ENCODE measurements at regions not wholly inside any gene's neighbourhood (a gene's known extent, or its start where the extent isn't known, plus 50 kb on each side); places are given as distances from the start of the nearest gene placed in this dataset.
"Not testable (repeated sequence)": the region's sequence is repeated elsewhere in the genome, so short reads cannot be mapped to it uniquely, and the experiment has no call there.

DNA sequence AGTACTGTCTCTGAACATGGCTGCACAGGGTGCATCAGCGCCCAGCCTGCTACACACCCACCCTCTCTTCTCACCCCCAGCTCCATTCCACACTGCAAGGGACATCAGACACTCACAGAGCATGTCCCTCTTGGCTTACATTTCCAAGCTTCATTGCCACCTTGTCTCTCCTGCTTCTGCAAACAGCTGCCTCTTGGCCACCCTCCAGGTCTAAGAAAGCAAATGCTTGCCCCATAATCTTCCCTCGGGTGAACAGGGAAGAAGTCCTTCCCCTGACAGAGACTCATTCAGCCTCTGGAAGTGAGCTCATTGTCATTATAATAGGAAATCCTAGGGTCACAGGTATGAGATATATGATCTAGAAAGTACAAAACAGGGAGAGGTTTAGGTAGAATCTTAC, 505.2 kb downstream of the RMST start:
- no peak for DNase-seq
- intact Hi-C loops (cut with DNase I), result no loop called here

DNA sequence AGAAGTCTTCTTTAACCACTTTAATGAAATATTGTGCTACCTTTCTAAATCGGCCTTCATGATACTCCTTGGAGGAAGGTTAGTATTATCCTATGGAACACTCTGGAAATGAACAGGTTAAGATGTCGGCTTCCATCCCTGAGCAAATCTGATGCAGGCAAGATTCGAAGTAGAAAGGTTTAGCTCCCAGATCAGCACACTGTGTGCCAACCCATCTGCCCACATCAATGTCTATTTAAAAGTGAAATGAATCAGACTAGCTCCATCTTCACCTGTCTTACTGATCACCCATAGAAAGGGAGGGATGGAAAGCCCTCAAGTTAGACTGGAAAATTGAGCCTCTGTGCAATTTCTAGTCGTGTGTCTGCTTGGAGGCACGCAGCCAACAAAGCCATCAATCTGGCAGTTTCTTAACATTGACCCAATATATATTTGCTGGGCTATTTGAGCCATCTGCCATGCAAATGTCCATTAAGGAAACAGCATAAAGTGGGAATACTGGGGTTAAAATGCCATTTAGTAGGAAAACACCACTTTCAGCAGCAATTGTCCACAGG, 506.1 kb downstream of the RMST start:
- DNase-seq, result no peak
- intact Hi-C loops (cut with DNase I), result no loop called here

DNA sequence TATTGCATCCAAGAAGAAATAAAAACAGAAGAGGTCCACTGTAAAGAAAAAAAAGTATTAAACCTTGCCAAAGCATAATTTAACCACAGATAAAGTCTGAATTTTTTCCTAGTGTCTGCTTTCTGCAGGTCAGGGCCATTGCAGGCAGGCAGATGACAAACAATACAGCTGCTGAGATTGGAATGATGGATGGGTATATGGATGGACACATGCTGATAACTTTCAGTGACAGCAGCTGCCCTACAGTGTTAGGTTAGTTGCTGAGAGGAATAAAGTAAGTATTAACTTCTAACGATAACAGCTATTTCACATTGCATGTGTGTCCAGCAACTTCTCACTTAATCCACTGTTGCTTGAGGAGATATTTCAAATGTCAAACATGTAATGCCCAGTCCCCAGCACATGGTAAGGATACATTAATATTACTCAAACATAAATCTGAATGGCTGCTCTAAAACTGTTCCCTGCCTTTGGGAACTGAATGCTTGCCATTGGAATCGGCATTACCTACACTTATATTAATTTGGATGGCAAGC, 515.3 kb downstream of the RMST start:
- DNase-seq, result no peak
- intact Hi-C loops (cut with DNase I), result no loop called here

DNA sequence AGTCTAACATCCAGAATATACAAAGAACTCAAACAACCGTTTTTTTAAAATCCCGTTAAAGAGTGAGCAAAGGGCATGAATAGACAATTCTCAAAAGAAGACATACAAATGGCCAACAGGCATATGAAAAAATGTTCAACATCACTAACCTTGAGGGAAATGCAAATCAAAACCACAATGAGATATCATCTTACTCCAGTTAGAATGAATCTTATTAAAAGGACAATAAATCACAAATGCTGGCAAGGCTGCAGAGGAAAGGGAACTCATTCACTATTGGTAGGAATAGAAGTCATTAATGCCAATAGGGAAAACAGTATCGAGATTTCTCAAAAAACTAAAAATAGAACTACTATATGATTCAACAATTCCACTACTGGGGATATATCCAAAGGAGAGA, 520.1 kb downstream of the RMST start:
- intact Hi-C loops (cut with DNase I), result no loop called here
- no peak for DNase-seq

DNA sequence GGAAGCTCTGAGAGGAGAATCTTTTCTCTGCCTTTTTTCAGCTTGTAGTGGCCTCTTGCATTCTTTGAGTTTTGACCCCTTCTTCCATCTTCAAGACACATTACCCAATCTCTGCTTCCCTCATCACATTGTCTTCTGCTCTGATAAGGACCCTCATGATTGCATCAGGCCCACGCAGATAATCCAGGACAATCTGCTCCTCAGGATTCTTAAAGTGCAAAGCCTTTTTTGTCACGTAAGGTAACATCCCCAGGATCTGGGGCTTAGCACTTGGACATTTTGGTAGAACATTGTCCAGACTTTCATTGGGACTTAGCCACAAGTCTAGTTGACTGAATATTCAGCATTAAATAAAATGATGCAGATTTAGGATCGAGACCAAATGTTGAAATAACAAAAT, 521.2 kb downstream of the RMST start:
- DNase-seq, result no peak
- intact Hi-C loops (cut with DNase I), result no loop called here

DNA sequence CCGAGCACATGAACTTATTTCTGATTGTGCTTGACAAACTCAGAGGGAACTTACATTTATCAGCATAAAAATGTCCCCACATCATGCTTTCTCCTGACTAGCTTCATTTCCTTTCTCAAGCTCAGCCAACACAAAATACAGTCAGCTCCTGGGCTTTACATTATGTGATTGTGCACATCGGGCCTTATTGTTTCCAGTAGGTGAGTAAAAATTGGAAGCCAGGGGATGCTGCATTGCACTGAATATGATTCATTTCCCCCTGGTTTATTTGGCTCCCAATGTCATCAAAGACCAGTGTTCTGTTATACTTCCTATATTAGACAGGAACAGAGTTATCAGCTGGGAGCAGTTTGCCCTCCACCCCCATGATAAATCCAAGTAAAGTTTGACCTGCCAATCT, 521.8 kb downstream of the RMST start:
- DNase-seq, result no peak
- intact Hi-C loops (cut with DNase I), result no loop called here

DNA sequence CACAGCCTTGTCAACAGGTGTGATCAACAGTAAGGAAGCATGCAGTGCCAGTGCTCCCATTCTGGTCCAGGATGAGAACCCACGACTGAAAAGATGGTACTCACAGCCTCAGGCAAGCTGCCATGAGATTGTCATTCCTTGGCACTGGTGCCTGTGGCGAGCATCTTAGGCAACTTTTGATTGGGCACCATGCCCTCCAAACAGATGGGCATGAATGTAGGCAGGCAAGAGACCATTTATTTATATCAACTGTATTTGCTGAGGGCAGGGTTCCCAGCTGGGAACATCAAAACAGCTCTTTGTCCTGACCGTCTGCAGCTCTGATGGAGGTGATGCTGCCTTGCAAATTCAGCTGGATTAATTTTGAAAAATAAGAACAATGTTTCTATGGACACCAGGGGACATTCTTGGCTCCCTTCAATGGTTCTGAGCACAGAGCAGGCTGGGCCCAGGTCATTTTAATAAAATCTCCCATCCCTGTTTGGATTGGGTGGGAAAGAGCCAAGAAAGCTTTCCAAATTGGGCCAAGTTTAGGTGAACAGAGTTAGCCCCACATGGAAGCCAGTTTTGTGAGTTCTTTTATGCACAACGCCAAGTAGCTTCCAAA, 522.5 kb downstream of the RMST start:
- DNase-seq, result peak in 5 of 10 donors; percentile 23 to 81 (median 64)
- intact Hi-C loops (cut with DNase I), result no loop called here

DNA sequence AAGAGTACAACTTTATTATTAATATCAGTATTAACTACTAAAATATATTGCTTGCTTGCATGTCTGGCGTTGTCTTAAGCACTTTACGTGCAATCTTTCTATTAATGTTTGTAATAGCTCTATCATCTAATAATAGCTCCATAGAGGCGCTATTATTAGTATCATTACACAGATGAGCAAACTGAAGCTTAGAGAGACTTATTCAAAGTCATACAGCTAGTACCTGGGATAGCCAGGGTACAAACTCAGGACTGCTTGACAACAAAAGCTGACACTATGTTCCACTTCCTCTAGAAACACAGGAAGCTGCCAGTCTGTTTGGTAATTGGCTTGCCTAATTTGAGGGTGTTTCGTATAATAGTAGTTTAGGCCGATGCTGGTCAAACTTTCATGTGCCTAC, 523.2 kb downstream of the RMST start:
- DNase-seq, result no peak
- intact Hi-C loops (cut with DNase I), result no loop called here

DNA sequence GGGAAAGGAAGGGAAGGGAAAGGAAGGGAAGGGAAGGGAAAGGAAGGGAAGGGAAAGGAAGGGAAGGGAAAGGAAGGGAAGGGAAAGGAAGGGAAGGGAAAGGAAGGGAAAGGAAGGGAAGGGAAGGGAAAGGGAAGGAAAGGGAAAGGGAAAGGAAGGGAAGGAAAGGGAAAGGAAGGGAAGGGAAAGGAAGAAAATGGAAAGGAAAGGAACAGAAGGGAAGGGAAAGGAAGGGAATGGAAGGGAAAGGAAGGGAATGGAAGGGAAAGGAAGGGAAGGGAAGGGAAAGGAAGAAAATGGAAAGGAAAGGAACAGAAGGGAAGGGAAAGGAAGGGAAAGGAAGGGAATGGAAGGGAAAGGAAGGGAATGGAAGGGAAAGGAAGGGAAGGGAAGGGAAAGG, 526.0 kb downstream of the RMST start:
- DNase-seq; intact Hi-C loops (cut with DNase I): not testable (repeated sequence)

DNA sequence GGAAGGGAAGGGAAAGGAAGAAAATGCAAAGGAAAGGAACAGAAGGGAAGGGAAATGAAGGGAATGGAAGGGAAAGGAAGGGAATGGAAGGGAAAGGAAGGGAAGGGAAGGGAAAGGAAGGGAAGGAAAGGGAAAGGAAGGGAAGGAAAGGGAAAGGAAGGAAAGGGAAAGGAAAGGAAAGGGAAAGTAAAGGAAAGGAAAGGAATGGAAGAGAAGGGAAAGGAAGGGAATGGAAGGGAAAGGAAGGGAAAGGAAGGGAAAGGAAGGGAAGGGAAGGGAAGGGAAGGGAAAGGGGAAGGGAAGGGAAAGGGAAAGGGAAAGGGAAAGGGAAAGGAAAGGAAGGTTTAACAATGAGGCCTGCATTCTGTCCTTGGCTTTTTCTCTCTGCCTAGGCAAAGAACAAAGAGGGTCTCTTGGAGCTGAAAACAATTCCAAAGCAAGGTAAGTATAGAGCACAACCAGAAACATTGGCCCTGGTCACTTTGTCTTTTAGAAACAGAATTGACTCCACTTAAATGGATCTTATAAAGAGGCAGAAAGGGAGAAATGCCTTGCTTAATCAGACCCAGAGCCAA, 525.9 kb upstream of the TMPO start:
- intact Hi-C loops (cut with DNase I), result no loop called here
- DNase-seq, result no peak

DNA sequence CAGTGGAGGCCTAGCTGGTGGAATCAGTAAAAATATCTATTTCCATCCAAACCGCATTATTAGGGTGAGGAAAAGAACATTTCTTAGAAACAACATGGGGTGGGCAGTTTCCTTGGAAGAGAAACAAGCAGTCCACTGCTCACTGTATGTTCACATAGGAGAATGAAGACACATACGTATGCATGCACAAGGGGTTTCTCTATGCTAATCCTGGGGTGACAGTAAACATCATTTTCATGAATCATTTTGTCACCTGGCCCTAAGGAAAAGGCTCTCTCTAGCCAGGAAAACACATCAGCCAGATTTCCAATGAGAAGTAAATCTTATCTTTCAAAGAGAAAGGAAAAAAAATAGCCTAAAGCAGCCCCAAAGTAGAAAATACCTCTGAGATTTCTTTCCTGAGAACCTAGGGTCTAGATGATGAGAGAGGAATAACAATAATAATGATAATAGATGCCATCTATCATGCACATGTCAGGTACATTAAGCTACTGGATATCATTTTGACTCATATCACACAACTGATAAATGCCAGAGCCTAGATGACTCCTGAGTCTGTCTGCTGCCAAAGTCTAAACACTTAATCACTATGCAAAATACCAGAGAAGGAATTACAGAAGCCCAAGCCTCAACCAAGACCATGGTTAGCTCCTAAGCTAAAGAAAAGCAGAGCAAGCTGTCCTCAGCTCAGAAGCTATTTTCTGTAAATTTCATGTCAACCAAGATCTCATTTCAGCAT, 520.5 kb upstream of the TMPO start:
- intact Hi-C loops (cut with DNase I), result no loop called here
- DNase-seq, result no peak

DNA sequence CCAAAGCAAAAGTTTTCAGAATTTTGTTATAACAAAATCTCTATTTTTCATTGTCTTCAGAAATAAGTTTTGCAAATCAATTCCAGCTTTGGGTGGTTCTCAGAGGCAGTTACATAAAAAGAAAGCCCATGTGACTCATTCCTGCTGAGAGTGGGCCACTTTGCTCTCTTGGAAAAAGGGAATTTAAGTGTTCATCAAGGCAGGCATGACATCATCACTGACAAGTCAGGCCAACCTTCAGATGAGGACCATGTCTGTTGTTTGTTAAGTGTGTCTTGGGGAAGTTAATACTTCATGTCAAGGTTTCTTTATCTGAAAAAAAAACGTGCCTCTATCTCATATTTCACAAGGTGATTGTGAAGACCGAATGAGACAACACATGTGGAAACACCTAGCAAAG, 519.8 kb upstream of the TMPO start:
- no peak for DNase-seq

DNA sequence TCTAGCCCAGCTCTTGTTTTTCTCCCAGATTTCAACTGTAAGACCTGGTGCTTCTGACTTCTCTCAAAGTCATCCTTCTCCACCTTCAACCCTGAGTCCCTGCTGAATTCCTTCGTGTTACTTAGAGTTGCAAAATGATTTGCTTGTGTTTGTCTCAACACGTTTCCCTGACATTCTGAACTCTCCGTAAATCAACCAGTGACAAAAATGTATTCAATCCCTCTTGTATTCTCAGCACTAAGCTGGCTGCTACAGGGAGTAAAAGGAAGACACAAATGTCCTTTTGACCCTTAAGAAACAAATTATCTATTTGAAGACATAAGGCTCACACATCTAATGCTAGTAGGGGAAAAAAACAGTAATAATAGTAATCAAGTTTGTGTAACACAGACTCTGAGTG, 514.0 kb upstream of the TMPO start:
- DNase-seq, result no peak

More for the DNA sequence above, 519.8 kb upstream of the TMPO start:
- intact Hi-C loops (cut with DNase I), result no loop called here

DNA sequence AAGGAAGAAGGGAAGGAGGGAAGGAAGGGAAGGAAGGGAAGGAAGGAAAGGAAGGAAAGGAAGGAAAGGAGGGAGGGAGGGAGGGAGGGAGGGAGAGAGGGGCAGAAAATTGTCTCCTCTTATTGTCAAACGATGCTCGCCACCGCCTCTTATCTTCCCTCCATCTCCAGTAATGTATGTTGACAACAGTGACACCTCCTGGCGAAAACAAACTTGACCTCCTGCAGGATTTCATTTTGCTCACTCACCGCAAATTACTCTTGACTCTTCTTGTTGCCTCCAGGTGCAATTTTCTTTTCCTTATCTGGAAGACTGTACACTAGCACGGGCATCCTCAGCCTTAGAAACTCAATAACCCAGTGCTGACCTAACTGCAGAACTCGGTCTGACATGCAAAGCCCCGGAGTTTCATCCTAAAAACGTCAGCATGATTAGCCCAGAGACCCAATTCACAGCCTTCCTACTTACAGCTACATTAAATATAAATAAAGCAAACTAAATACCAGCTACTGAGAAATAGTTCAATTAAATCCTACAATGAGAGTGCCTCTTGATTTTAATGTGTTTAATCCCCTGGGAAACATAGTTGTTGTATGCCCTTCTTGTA, 512.4 kb upstream of the TMPO start:
- intact Hi-C loops (cut with DNase I), result no loop called here
- peak in 4 of 10 donors; percentile 19 to 41 (median 26) for DNase-seq

More for the DNA sequence above, 514.0 kb upstream of the TMPO start:
- intact Hi-C loops (cut with DNase I), result no loop called here

DNA sequence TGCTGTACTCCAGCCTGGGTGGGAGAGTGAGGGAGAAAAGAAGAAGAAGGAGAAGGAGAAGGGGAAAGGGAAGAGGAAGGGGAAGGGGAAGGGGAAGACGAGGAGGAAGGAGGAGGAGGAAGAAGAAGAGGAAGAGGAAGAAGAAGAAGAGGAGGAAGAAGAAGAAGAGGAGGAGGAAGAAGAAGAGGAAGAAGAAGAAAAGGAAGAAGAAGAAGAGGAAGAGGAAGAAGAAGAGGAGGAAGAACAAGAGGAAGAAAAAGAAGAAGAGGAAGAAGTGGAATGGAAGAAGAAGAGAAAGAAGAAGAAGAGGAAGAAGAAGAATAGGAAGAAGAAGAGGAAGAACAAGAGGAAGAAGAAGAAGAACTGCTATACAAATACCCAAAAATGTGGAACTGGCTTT, 507.4 kb upstream of the TMPO start:
- intact Hi-C loops (cut with DNase I), result no loop called here
- DNase-seq, result no peak

DNA sequence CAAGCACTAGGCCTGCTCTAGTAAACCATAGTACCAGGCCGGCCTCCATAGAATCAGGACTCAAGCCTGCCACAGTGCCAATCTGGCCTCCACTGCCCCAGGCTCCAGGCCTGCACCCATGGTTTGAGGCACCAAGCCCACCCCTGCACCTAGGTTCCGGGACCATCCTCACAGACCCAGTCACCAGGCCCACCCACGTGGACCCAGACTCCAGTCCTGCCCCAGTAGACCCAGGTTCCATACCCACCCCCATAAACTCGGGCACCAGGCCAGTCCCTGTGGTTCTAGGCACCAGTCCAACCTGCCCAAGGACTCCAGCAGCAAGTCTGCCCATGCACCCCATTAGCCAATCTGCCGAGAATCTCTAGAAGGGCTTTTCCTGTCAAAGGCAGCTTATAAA, 501.8 kb upstream of the TMPO start:
- intact Hi-C loops (cut with DNase I), result no loop called here
- no peak for DNase-seq

DNA sequence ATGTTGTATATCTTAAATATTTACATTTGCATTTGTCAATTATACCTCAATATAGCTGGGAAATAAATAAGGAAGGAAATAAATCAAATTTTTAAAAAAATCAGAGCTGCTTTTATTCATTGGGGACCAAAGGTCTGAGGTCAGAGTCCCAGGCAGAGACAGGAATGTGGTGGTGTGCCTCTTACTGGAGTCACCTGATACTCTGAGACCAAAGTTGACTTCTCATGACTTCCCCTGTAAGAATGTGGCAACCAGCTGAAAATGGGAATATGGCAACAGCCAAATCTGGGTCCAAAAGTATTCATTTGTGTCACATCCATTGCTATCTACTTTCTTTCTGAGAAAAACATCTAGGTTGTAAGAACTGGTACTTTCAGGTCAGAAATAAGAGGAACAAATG, 496.6 kb upstream of the TMPO start:
- intact Hi-C loops (cut with DNase I), result no loop called here
- no peak for DNase-seq

DNA sequence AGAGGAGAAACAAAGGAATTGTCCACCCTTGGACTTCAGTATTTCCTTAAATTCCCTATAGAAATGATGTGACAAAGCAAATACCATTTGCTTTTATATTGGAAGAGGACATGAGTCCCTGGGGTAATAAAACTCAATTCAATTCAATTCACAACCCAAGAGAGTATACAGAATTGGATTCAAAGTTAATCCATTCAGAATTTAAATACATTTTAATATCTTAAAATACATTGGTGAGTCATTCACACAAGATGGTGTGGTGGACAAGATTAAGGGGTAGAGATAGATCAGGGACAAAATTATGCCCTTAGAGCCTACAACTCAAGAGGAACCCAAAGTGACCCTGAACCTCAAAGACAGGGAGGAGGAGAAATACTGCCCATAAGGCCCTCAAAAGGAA, 495.0 kb upstream of the TMPO start:
- intact Hi-C loops (cut with DNase I), result no loop called here
- DNase-seq, result no peak

DNA sequence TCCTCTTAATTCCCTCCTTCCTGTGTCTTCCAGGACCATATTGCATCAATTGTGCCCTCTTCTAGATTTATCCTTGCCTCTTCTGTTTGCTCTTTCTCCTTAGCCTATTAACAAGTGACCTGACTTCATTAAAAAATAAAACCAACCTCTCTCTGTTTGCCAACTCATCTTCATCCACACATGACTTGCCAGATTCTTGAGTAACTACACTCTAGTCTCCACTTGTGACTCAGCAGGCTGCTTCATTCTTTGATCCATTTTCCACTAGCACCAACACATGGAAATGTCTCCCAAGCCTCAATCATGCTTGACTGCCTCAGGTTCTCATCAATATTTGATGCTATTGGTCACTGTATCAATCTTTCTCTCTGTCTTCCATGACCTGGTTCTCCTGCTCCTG, 492.4 kb upstream of the TMPO start:
- intact Hi-C loops (cut with DNase I), result no loop called here
- DNase-seq, result no peak

DNA sequence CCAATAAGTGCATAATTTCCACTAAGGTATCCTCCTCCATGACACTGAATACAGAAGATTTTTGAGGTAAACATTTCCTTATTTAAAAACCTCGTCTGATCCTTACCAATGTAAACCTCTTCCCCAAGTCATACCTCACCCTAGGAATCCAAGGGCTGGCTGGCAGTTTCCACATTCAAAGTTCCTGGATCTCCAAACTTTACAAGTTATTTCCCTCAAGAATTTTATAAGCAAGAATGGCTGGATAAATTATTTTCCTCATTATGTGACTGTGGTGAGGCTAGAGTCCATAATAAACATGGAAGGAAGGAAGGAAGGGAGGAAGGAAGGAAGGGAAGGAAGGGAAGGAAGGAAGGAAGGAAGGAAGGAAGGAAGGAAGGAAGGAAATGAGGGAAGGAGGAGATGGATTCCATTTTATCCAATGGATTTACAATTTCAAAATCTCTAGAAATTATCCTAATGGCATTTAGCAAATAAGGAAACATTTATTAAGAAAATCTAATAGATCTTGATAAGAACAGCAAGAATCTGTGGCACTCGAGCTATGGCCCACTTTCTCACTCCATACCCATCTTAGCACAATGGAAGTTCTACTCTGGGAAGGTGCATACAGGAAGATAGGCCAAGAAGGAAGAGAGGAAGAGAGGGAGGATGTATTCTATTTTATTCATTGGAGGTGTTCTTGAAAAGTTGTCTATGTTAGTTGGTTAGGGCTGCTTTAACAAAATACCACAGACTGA, 477.8 kb upstream of the TMPO start:
- DNase-seq, result no peak
- intact Hi-C loops (cut with DNase I), result no loop called here

DNA sequence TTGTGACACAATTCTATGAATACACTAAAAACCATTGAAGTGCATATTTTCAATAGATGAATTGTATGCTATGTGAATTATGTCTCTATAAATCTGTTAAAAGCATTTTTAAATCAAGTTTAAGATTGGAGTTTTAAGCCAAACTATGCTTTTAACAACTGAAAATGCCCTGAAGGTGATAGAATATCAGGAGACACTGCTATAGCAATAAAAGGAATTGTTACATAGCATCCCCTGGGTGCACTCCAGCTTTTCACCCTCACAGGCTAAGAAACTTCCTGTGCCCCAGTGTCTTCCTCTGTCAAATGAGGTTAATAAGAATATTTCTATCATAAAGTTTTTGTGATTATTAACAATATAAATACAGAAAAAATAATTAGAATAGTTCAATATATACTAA, 472.7 kb upstream of the TMPO start:
- intact Hi-C loops (cut with DNase I), result no loop called here

More for the DNA sequence above, 472.7 kb upstream of the TMPO start:
- no peak for DNase-seq
